ENCODE measurements at regions not wholly inside any gene's neighbourhood (a gene's known extent, or its start where the extent isn't known, plus 50 kb on each side); places are given as distances from the start of the nearest gene placed in this dataset.

DNA sequence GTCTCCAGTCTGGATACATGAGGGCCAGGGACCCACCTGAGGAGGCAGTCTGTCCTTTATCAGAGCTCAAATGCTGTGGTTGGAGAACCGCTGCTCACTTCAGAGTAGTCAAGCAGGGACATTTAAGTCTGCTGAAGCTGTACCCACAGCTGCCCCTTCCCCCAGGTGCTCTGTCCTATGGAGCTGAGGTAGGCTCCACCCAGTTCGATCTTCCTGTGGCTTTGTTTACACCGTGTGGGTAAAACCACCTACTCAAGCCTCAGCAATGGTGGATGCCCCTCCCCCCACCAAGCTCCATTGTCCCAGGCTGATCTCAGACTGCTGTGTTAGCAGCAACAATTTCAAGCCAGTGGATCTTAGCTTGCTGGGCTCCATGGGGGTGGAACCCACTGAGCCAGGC is 731.4 kb upstream of the HS6ST1 start:
- H3K4me2 ChIP-seq, result no peak overlapping the region
- no peaks in the 10 kb centered on the region for H3K79me2 ChIP-seq
- H4K20me1 ChIP-seq (ENCODE audit: insufficient read depth, poor library complexity, severe bottlenecking), result no peaks in the 10 kb centered on the region
- DNase-seq (ENCODE audit: low spot score), result no peak
- H3K9me2 ChIP-seq (replicated peaks; ENCODE audit: insufficient read depth), result no peaks in the 10 kb centered on the region
- H3K36me3 ChIP-seq (replicated peaks; ENCODE audit: insufficient read depth, low read depth), result no peaks in the 10 kb centered on the region
- TF ChIP-seq EZH2 (IDR thresholded peaks at IDR 0.05; ENCODE audit: borderline replicate concordance) (no peak), EZH2phosphoT487 (IDR thresholded peaks at IDR 0.05; ENCODE audit: low read depth, severe bottlenecking, unreplicated experiment) (no peak)
- TF ChIP-seq, protein P1, sequence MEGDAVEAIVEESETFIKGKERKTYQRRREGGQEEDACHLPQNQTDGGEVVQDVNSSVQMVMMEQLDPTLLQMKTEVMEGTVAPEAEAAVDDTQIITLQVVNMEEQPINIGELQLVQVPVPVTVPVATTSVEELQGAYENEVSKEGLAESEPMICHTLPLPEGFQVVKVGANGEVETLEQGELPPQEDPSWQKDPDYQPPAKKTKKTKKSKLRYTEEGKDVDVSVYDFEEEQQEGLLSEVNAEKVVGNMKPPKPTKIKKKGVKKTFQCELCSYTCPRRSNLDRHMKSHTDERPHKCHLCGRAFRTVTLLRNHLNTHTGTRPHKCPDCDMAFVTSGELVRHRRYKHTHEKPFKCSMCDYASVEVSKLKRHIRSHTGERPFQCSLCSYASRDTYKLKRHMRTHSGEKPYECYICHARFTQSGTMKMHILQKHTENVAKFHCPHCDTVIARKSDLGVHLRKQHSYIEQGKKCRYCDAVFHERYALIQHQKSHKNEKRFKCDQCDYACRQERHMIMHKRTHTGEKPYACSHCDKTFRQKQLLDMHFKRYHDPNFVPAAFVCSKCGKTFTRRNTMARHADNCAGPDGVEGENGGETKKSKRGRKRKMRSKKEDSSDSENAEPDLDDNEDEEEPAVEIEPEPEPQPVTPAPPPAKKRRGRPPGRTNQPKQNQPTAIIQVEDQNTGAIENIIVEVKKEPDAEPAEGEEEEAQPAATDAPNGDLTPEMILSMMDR (IDR thresholded peaks at IDR 0.05; ENCODE audit: poor library complexity), result no peak
- H3K27me3 ChIP-seq, result no peaks in the 10 kb centered on the region
- no peak overlapping the region for H2AFZ ChIP-seq
- H3K27ac ChIP-seq, result no peak overlapping the region
- no peaks in the 10 kb centered on the region for H3K4me1 ChIP-seq (ENCODE audit: insufficient read depth)
- WGBS (ENCODE audit: low lambda C conversion rate, missing lambda C conversion rate), result 75% methylated on average over 3 of the region's 3 CpGs
- no peak overlapping the region for H3K4me3 ChIP-seq
- H3K9me3 ChIP-seq (ENCODE audit: low read depth), result no peaks in the 10 kb centered on the region

DNA sequence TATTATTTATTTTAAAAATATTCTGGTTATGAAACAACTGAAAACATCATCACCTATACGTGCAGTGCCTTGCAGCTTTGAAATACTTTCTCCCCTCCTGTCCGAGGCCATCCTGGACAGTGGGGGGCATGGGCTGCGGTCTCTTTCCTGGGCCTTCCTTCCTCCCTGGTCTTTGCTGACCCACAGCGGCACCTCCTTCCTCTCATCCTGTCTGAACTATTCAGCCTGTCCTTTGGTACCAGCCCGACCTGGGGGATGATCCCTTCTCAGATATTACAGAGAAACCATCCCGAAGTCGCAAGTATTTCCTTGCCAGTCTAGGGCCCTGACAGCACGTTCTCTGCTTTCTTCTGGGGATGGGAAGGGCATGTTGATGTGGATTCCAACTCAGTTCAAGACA is 736.6 kb upstream of the HS6ST1 start:
- Histone ChIP-seq H3K27me3 (no peaks in the 10 kb centered on the region), H3K4me1 (ENCODE audit: insufficient read depth) (no peaks in the 10 kb centered on the region), H3K4me2 (no peak overlapping the region), H3K27ac (no peak overlapping the region), H3K9me2 (replicated peaks; ENCODE audit: insufficient read depth) (no peaks in the 10 kb centered on the region), H4K20me1 (ENCODE audit: insufficient read depth, poor library complexity, severe bottlenecking) (no peaks in the 10 kb centered on the region), H3K36me3 (replicated peaks; ENCODE audit: insufficient read depth, low read depth) (no peaks in the 10 kb centered on the region), H3K9me3 (ENCODE audit: low read depth) (no peaks in the 10 kb centered on the region), H3K79me2 (no peaks in the 10 kb centered on the region), H3K4me3 (no peak overlapping the region), H2AFZ (no peak overlapping the region)
- no peak for DNase-seq (ENCODE audit: low spot score)
- WGBS (ENCODE audit: low lambda C conversion rate, missing lambda C conversion rate), result 84% methylated on average over 8 of the region's 8 CpGs
- TF ChIP-seq, protein P1 (IDR thresholded peaks at IDR 0.05; ENCODE audit: poor library complexity), result no peak
- TF ChIP-seq EZH2 (IDR thresholded peaks at IDR 0.05; ENCODE audit: borderline replicate concordance) (no peak), EZH2phosphoT487 (IDR thresholded peaks at IDR 0.05; ENCODE audit: low read depth, severe bottlenecking, unreplicated experiment) (no peak)

DNA sequence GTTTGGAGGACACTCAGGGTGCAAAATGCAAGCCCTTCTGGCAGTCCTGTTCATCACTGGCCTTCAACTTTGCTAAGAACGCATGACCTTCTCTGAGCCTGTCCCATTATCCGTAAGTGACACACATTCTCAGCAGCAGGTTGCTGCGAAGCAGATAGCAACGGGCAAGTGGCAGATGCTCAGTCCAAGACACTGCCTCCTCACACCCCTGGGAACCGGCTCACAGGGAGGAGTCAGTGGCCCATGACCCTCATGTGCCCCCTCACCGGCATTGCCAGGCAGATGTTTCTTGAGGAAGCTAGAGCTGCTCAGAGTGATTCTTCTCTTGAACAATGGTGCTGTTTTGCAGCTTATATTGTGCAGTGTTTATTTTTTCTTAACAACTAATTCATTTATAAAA is 737.2 kb upstream of the HS6ST1 start:
- no peaks in the 10 kb centered on the region for H3K9me3 ChIP-seq (ENCODE audit: low read depth)
- no peaks in the 10 kb centered on the region for H3K9me2 ChIP-seq (replicated peaks; ENCODE audit: insufficient read depth)
- no peak overlapping the region for H3K27ac ChIP-seq
- no peaks in the 10 kb centered on the region for H3K27me3 ChIP-seq
- H3K4me1 ChIP-seq (ENCODE audit: insufficient read depth), result no peaks in the 10 kb centered on the region
- H3K4me2 ChIP-seq, result no peak overlapping the region
- DNase-seq (ENCODE audit: low spot score), result no peak
- 95% methylated on average over 6 of the region's 6 CpGs for WGBS (ENCODE audit: low lambda C conversion rate, missing lambda C conversion rate)
- H3K79me2 ChIP-seq, result no peaks in the 10 kb centered on the region
- H3K4me3 ChIP-seq, result no peak overlapping the region
- TF ChIP-seq, protein P1 (IDR thresholded peaks at IDR 0.05; ENCODE audit: poor library complexity), result no peak
- no peak for TF ChIP-seq EZH2phosphoT487 (IDR thresholded peaks at IDR 0.05; ENCODE audit: low read depth, severe bottlenecking, unreplicated experiment)
- TF ChIP-seq EZH2 (IDR thresholded peaks at IDR 0.05; ENCODE audit: borderline replicate concordance), result no peak
- no peaks in the 10 kb centered on the region for H4K20me1 ChIP-seq (ENCODE audit: insufficient read depth, poor library complexity, severe bottlenecking)
- H3K36me3 ChIP-seq (replicated peaks; ENCODE audit: insufficient read depth, low read depth), result no peaks in the 10 kb centered on the region
- no peak overlapping the region for H2AFZ ChIP-seq
